ENCODE measurements at regions not wholly inside any gene's neighbourhood (a gene's known extent, or its start where the extent isn't known, plus 50 kb on each side); places are given as distances from the start of the nearest gene placed in this dataset.

- no peak for DNase-seq (ENCODE audit: low read depth in 2 of 2)
Observed at GRCh38 chr9:74330487-74331214, 166.5 kb upstream of the RORB start.

DNA sequence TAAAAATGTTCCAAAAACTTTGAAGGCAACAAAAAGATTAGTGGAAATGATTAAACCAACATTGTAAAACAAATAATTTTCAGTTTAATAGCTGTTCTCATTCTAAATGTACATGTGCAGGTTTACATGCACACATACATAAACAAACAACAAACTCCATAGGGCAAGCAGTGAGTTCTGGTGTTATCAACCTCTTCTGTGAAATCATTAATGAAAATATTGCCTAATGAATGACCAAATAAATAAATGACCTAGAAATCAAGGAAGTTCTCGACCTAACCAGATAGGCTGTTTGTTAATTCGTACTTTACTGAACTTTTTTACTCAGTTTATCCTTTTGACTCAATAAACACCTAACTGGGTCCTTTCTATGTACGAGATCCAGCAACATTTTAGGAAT, 165.5 kb upstream of the RORB start:
- DNase-seq (ENCODE audit: low read depth in 2 of 2): no peak

DNA sequence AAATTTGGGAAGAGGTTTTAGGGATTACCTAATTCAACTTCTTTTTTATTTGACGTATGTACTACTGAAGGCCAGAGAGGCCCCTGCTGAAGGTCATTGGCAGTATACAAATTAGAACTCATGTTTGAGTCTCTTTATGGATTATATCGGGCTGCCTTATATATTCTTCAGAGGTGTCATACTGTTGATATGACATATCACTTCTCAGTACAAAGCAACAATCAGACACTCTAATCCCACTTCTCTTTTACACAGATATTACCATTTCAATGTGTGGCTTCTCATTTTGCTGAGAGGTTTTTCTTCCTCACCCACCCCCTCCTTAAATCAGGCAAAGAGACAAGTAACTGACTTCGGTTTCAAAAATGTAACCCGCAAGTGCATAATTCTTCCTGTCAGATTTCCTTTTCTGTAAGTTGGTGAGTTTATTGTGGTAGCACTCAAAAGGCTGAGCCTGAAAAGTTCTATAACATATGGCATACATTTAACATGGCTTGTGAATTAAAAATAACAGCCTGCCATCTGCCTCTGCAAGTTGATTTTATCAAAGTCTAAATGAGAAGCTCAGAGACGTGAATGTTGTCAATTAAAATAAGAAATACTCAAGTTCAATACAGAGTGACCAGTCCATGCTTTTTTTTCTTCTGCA, 163.6 kb upstream of the RORB start:
- DNase-seq (ENCODE audit: low read depth in 2 of 2): no peak

DNA sequence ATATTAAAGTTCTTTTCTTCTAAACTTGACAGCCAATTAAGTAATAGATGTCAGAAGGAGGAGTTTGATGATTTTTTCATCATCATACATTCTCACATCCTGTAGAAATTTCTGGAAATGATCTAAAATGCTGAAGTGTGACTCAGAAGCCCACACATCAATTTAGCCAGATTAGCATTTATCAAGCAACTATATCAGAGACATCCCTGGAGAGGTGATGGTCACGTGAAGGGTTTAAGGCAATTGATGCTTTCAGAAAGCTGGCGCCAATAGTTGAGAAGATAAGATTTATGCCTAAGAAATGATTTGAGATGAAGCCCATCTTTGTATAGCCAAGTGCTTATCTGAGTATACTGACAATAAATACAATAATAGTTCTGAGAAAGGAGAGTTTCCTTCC, 162.9 kb upstream of the RORB start:
- no peak for DNase-seq (ENCODE audit: low read depth in 2 of 2)

DNA sequence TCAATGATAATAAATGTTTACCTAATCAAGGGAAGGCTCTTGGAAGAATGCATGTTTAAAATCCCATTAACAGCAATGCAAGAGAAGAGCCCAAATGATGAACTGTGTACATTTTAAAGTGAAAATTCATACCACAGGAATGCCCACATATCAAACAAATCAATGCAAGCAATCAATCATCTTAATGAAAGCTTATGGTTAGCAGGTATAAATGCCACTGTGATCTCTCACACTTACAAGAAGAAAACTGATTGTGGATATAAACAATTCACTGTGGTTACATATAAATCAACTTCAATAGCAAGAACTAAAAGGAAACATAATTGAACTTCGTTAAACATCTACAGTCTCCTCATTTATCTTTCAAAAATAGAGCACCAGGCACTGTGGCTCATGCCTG, 161.0 kb upstream of the RORB start:
- DNase-seq (ENCODE audit: low read depth in 2 of 2): no peak

GRCh38 chr9:74348777-74349176, 148.4 kb upstream of the RORB start:
- DNase-seq (ENCODE audit: low read depth in 2 of 2): no peak

DNA sequence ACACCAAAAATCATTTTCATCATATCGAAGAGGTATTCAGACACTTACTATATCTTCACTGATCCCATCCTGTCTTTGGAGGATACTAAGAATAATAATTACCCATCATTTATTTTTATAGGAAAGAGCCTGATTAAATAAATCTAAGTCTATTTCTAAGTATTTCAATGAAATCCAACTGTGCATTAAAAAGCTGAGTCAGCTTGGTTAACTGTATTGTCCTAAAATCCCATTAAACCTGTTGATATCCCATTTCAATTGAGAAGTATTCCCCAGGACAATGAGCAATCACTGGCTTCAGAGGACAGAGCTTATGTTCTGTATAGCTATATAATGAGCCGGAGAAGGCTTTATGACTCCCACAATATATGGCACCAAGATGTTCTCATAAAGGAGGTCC, 142.0 kb upstream of the RORB start:
- no peak for DNase-seq (ENCODE audit: low read depth in 2 of 2)

GRCh38 chr9:74357577-74357976, 139.6 kb upstream of the RORB start:
- no peak for DNase-seq (ENCODE audit: low read depth in 2 of 2)

DNA sequence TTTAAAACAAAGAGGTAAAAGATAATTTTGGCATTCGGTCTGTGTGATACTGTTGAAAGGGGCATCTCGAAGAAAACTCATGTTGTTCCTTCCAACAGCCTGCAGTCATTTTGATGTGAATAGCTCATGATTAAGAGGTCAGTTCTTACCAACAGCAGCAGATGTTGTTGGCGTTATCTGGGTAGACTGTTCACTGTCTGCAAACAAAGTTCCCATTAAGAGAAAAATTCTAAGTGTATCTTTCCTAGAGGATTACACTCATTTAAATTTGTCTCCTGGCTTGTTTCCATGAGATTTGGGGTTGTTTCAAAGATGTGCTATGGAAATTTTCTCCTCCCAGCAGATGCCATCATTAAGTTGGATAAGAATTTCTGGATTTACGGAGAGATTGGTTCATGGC, 138.2 kb upstream of the RORB start:
- no peak for DNase-seq (ENCODE audit: low read depth in 2 of 2)

DNA sequence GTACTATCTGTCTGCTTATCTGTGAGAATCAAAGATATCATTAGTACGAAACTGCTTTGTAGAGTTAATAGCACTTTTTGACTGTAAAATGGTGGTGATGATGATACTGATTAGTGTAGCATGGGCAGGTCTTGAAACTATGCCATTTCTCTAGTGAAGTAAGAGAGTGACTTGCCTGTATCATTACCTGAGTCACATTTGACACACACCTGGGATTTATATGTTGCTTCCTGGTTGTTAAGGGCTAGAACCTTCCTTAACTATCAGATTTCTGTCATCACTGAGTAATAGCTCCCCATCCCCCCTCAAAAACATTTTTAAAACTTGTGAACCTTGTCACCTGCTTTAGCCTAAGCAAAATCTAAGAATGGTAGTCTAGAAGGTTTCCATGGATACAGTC, 135.6 kb upstream of the RORB start:
- no peak for DNase-seq (ENCODE audit: low read depth in 2 of 2)

DNA sequence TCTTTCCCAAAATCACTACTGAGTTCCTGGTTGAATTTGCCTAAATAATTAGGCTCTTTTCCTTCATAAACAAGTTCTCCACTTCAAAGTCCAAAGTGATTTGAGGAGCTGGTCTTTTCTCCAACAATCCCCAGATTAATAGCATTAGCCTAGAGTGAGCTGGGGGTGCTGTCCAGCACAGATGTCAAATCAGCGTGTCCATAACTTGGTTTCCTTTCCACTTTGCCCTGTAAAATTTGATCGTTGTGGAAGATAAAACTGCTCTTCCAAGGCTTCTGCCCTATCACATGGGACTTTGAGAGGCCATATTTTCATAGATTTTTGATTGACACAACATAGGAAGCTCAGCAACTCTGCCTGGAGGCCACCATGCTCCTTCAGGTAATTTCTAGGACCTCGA, 134.7 kb upstream of the RORB start:
- DNase-seq (ENCODE audit: low read depth in 2 of 2): no peak

DNA sequence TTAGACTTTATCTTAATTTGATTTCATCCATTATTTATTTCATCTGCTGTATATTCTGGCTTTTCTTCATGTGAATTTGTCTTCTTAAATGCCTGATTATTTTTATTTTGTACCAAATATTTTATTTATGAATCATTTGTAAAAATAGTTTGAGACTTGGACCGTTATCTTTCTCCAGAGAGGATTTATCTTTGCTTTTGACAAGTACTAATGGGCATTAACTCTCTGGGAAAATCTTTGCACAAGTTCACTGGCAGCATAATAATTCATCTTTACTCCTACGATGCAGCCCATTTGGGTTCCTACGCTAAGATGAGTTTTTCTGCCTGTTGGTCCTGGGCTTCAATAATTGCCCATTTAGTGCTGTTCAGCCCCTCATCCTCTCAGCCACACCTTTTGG, 131.0 kb upstream of the RORB start:
- no peak for DNase-seq (ENCODE audit: low read depth in 2 of 2)

- DNase-seq (ENCODE audit: low read depth in 2 of 2): no peak
Observed at GRCh38 chr9:74369844-74370243, 127.3 kb upstream of the RORB start.

DNA sequence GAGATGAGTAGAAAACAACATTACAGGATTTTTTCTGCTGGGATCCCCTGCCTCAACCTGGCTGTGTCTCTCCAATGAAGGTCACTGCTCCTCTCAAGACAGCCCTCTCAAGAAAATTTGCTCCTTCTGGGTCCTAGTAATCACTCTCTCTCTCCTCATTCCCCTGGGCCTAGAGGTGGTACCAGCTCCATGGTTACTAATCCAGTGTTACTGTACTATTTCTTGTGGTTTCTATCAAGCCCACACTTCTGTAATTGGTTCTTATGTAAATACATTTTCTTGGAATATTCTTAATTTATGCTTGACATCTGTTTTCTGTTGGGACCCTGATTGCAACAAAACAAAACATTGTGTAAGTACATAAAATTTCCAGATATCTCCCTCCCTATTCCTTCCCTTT, 123.8 kb upstream of the RORB start:
- DNase-seq (ENCODE audit: low read depth in 2 of 2): no peak

- DNase-seq (ENCODE audit: low read depth in 2 of 2): no peak
Observed at GRCh38 chr9:74379718-74380117, 117.4 kb upstream of the RORB start.

GRCh38 chr9:74391816-74392215, 105.3 kb upstream of the RORB start:
- DNase-seq (ENCODE audit: low read depth in 2 of 2): no peak

GRCh38 chr9:74403581-74403980, 93.6 kb upstream of the RORB start:
- no peak for DNase-seq (ENCODE audit: low read depth in 2 of 2)

DNA sequence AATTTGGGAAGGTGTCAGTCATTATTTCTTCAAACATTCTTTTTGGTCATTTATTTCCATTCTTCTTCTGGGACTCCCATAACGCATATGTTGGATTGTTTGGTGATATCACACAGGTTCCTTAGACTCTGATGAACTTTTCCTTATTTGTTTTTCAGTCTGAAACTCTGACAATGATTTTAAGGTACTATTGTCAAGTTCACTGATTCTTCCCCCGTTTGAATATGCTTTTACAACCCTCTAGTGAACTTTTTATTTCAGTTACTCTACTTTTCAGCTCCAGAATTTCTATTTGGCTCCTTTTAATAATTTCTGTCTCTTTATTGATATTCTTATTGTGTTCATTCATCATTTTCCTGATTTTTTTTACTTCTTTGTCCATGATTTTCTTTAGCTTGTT, 92.5 kb upstream of the RORB start:
- no peak for DNase-seq (ENCODE audit: low read depth in 2 of 2)

DNA sequence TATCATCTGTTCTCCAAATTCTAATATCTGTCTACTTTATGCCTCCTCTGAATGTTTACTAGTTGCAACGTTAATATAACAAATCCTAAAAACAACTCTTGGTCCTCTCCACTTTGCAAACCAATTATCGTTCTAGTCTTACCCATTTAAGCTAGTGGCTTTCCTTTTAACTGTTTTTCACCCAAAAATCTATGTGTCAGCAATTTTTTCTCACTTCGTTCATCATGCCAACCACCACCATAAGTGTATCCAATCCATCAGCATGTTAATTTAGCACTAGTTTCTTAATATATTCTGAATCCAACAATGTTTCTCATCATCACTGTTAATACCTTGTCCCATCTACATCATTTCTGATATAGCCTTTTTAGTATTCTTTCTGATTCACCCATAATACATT, 90.0 kb upstream of the RORB start:
- no peak for DNase-seq (ENCODE audit: low read depth in 2 of 2)

GRCh38 chr9:74412236-74412979, 84.7 kb upstream of the RORB start:
- no peak for DNase-seq (ENCODE audit: low read depth in 2 of 2)

- no peak for DNase-seq (ENCODE audit: low read depth in 2 of 2)
Observed at GRCh38 chr9:74413876-74414275, 83.3 kb upstream of the RORB start.

DNA sequence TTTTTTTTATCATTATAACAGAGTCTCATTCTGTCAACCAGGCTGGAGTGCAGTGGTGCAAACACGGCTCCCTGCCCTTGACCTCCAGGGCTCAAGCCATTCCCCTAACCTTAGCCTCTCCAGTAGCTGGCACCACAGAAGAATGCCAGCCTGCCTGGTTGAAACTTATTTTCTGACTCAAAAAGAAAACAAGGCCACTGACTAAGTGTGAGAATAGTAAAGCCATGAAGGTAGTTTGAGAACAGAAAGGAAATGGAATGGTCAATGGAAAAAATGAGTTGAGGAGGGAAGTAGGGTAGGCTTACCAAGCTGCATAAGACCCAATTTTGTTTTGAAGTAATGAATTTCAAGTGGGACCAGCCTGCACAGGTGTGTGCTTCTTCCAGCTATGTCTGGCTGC, 82.8 kb upstream of the RORB start:
- no peak for DNase-seq (ENCODE audit: low read depth in 2 of 2)

- DNase-seq (ENCODE audit: low read depth in 2 of 2): no peak
Observed at GRCh38 chr9:74415995-74416394, 81.1 kb upstream of the RORB start.
